GM12872 (cell line): ENCODE measurements at regions not wholly inside any gene's neighbourhood (a gene's known extent, or its start where the extent isn't known, plus 50 kb on each side); places are given as distances from the start of the nearest gene placed in this dataset.

Experiments used
- CTCF ChIP-seq: IDR thresholded peaks from 3 replicates; pipeline ENCODE4 v1.5.1; 2011; ENCODE audit warnings: low read depth, mild to moderate bottlenecking, low read length, moderate library complexity; ENCODE audit not compliant: insufficient read depth

- no peak for TF ChIP-seq CTCF
These were observed 75.7 kb upstream of the CCDC112 start for GRCh38 chr5:115372146-115372545.

GRCh38 chr5:115369430-115370144 lies 73.1 kb upstream of the CCDC112 start:
- TF ChIP-seq CTCF, result no peak

- TF ChIP-seq CTCF, result no peak
These were observed 69.8 kb upstream of the CCDC112 start for GRCh38 chr5:115366223-115366622.

GRCh38 chr5:115363879-115364278 lies 67.4 kb upstream of the CCDC112 start:
- no peak for TF ChIP-seq CTCF

GRCh38 chr5:115360046-115360685 lies 63.7 kb upstream of the CCDC112 start:
- TF ChIP-seq CTCF, result no peak

- no peak for TF ChIP-seq CTCF
These were observed 59.4 kb upstream of the CCDC112 start for GRCh38 chr5:115355767-115356381.

- no peak for TF ChIP-seq CTCF
These were observed 58.6 kb upstream of the CCDC112 start for GRCh38 chr5:115355095-115355494.
